Gastrocnemius medialis (tissue), 4 donors: ENCODE measurements at regions not wholly inside any gene's neighbourhood (a gene's known extent, or its start where the extent isn't known, plus 50 kb on each side); places are given as distances from the start of the nearest gene placed in this dataset.

Experiments
- CTCF ChIP-seq, 5 experiments: fragments of 450-650 bp in 3 of 5; fragments of 200-600 bp in 2 of 5; sonication (generic) in 2 of 5; IDR thresholded peaks in 4 of 5; conservative IDR thresholded peaks in 1 of 5; 1 replicate in 4 of 5; 2 replicates in 1 of 5; pipeline ENCODE4 v1.5.1; 2016 to 2019; ENCODE audit warnings: antibody characterized with exemption in 5 of 5, mild to moderate bottlenecking in 3 of 5, moderate library complexity in 3 of 5
- POLR2A ChIP-seq, 2 donors: fragments of 450-650 bp; IDR thresholded peaks; one replicate each; pipeline ENCODE4 v1.6.1; 2017; ENCODE audit warnings: antibody characterized with exemption in 2 of 2, mild to moderate bottlenecking in 2 of 2, moderate library complexity in 2 of 2

- TF ChIP-seq POLR2A (IDR thresholded peaks at IDR 0.05) (no peak), CTCF (IDR thresholded peaks at IDR 0.05 in 4 of 5, conservative IDR thresholded peaks at IDR 0.05 in 1 of 5) (no peak)
Observed at GRCh38 chr11:26158251-26158650, 173.7 kb upstream of the ANO3 start.
